HL-60/S4 treated with phorbol 12-myristate 13-acetate at 8.2 ng/mL for 4 days and 3 days (cell line): ENCODE measurements at regions not wholly inside any gene's neighbourhood (a gene's known extent, or its start where the extent isn't known, plus 50 kb on each side); places are given as distances from the start of the nearest gene placed in this dataset.

ENCODE experiments used
- in situ Hi-C: fragments of 300-500 bp; cut with MboI; formaldehyde crosslinking; loops from 2 replicates; pipeline ENCODE4 v1.15.0; 2022; ENCODE audit warnings: low sequenced_read_pairs

DNA sequence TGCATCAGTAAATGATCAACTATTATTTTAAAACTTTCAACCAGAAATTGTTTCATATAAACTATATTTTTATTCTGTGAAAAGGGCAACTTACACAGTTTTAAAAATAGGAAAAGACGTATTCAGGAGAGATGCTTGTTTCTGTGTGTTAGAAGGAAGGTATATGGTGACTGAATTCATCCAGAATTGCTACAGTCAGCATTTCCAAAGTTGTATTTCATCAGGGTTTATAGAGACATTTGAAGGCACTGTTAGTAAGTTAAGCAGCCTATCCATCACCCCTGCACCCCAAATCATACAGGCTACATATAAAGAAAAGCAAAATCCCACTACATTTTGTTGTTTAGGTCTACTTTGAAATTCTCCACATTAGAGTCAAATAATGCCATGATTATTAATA, 716.0 kb downstream of the KCTD16 start:
- in situ Hi-C loops, result no loop called here

GRCh38 chr5:144882739-144883283, 712.1 kb downstream of the KCTD16 start:
- in situ Hi-C loops, result no loop called here

DNA sequence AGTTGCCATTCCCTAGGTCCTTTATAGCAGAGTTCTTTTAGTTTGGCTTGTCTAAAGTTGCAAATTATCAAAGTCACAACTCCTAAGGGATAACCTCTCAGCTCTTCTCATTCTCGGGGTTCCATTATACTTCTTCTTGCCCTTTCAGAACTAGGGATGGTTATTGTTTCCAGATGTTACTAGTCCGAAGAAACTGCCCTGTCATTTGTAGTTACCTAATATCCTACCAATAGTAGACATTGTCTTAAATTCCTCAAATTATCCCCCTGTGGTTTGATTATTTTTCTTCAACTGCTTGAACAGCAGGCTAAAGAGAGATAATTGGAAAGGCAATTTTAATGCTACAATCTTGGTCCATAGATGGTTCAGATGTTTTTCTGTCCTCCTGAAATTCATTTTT, 709.8 kb downstream of the KCTD16 start:
- in situ Hi-C loops, result no loop called here

DNA sequence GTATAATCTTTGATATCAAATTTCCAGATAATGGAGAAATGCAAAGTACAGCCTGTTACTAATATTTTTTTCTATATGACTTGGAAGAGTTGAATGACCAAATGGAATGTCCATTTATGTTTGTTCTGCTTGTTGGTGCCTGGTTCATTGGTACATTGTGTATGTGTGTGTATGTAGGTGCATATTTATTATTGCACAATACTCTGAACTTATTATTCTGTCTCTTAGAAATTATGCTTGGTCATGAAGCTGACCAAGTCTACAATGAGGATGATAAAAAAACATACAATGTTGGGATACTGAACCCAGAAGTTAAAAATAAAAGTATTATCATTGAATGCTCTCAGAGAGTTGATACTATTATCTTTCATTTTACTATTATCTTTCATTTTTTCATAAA, 706.3 kb downstream of the KCTD16 start:
- in situ Hi-C loops, result no loop called here

DNA sequence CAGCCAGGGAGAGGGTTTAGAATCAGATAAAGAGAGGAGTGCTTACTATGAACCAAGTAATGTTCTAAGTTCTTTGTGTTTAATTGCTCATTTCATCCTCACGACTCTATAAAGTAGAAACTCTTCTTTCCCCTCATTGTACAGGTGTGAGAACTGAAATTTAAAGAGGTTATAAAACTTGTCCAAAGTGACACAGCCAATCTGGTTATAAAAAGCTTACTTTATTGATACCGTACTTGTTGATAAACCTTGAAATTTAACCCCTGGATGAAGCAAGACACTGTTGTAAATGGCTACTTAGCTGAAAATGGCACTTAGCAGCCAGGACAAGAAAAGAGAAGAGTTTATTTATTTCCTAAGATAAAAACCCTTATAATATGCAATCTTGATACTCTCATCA, 702.4 kb downstream of the KCTD16 start:
- in situ Hi-C loops, result no loop called here

GRCh38 chr5:144864118-144864517, 693.4 kb downstream of the KCTD16 start:
- in situ Hi-C loops, result no loop called here

DNA sequence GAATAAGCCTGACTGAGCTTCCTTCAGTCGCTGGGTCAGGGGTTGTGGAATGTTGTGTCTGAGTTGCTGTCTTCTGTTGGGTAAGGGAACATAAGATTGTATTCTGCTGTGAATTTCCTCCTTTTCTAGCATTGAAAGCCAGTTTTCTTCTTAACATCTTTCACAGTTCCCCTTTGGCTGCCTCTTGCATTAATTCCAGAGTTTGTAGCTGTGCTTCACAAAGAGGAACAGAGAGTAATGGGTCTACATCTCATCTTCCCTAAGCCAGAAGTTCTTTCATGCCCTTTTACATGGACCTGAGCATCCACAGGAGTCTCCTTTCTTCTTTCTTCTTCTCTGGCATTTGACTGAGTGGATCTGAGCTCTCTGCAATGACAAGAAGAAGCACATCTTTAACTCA, 686.8 kb downstream of the KCTD16 start:
- in situ Hi-C loops, result no loop called here

GRCh38 chr5:144844086-144844485, 673.4 kb downstream of the KCTD16 start:
- in situ Hi-C loops, result no loop called here

GRCh38 chr5:144832416-144832815, 661.7 kb downstream of the KCTD16 start:
- in situ Hi-C loops, result no loop called here

GRCh38 chr5:144831650-144832049, 661.0 kb downstream of the KCTD16 start:
- in situ Hi-C loops, result no loop called here

- in situ Hi-C loops, result no loop called here
These were observed 651.8 kb downstream of the KCTD16 start for GRCh38 chr5:144822503-144822902.

GRCh38 chr5:144820278-144820677, 649.6 kb downstream of the KCTD16 start:
- in situ Hi-C loops, result no loop called here

- in situ Hi-C loops, result no loop called here
These were observed 644.5 kb downstream of the KCTD16 start for GRCh38 chr5:144815131-144815530.

GRCh38 chr5:144812763-144813162, 642.1 kb downstream of the KCTD16 start:
- in situ Hi-C loops, result no loop called here

- in situ Hi-C loops, result no loop called here
These were observed 629.5 kb downstream of the KCTD16 start for GRCh38 chr5:144800169-144800568.

GRCh38 chr5:144798595-144798994, 627.9 kb downstream of the KCTD16 start:
- in situ Hi-C loops, result no loop called here

DNA sequence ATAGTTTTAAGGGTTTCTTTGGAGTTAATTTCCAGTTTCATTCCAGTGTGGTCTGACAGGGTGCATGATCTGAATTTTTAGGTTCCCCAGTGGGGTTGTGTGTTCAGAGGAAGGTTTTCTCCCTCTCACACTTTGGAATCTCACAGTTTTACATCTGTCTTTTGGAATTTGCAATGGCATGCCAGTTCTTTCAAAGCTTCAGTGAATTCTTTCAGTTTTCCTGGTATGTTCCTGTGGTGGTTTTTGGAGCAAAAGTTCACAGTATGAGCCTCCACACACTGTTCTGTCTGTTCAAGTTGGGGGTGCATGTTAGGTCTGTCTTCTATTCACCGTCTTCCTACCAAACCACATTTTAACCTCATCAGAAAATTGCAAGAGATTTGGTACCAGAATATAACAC, 624.2 kb downstream of the KCTD16 start:
- in situ Hi-C loops, result no loop called here

- in situ Hi-C loops, result no loop called here
These were observed 617.9 kb downstream of the KCTD16 start for GRCh38 chr5:144788556-144788955.

DNA sequence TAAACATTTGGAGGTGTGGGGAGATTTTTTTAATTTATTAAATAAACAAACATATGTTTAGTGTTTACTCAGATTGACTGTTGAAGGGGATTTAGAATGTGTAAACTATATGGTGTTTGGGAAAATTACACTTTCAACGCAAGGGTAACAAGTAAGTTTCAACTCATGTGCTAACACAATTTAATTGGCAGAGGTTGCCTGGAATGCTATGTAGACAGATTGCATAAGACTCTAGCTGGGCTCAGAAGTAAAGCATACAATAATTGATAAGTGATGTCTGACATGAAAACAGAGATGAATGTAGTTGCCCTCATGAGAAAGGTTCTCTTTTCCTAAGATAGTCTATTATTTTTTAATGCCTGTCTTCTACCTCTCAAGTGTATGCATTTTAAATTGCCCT, 617.4 kb downstream of the KCTD16 start:
- in situ Hi-C loops, result no loop called here

DNA sequence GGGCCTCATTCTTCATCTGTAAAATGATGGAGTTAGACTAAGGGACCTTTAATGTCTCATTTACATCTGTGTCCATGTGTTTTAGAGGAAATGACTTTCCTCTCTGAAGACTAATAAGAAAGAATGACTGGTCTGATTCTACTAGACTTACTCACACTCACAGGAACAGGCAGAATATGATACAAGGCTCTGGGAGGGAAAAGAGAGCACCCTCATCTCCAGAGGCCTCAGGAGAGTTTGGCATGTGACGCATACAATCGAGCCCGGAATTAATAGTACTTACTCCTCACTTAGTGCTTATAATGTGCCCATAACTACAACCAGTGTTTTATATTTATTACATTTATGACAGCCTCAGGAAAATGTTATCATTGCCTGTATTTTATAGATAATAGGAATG, 608.7 kb downstream of the KCTD16 start:
- in situ Hi-C loops, result no loop called here

GRCh38 chr5:144778561-144778960, 607.9 kb downstream of the KCTD16 start:
- in situ Hi-C loops, result no loop called here

DNA sequence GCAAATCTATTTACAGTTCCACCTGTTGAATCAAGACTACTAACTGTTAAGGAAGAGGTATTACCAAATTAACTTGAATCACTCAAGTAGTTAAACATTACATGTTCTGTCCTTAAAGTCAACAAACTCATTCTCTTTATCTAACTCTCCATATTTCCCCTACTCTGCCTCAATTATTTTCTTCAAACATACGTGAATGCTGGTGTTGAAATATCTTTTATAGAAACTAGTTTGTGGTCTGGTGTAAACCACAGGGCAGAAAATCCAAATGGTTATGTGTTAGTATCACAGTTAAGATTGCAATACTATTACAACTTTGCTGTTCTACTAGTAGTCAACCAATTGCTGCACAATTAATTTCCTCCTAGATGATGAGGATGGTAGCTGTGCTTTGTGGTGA, 603.5 kb downstream of the KCTD16 start:
- in situ Hi-C loops, result no loop called here

GRCh38 chr5:144773628-144774027, 603.0 kb downstream of the KCTD16 start:
- in situ Hi-C loops, result no loop called here

GRCh38 chr5:144771802-144772201, 601.1 kb downstream of the KCTD16 start:
- in situ Hi-C loops, result no loop called here
